ENCODE measurements at regions not wholly inside any gene's neighbourhood (a gene's known extent, or its start where the extent isn't known, plus 50 kb on each side); places are given as distances from the start of the nearest gene placed in this dataset.

DNA sequence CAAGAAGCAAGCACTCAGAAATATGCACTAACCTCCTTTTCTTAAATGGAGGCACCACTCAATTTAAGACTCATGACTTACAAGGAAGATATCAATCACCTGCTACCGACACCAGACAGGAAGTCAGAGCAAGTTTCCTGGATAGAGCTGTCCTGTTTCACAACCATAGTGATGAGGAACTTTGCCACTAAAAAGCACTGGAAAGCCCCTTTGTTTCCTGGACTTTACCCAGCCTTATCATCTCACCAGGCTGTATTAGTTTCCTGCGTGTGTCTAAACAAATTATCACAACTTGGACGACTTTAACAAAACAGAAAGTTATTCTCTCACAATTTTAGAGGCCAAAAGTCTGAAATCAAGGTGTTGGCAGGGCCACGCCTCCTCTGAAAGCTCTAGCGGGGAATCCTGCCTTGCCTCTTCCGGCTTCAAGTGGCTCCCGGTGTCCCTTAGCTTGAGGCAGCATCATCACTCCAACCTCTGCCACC, 253.8 kb upstream of the STXBP5 start (continued):
- TF ChIP-seq, protein P1, sequence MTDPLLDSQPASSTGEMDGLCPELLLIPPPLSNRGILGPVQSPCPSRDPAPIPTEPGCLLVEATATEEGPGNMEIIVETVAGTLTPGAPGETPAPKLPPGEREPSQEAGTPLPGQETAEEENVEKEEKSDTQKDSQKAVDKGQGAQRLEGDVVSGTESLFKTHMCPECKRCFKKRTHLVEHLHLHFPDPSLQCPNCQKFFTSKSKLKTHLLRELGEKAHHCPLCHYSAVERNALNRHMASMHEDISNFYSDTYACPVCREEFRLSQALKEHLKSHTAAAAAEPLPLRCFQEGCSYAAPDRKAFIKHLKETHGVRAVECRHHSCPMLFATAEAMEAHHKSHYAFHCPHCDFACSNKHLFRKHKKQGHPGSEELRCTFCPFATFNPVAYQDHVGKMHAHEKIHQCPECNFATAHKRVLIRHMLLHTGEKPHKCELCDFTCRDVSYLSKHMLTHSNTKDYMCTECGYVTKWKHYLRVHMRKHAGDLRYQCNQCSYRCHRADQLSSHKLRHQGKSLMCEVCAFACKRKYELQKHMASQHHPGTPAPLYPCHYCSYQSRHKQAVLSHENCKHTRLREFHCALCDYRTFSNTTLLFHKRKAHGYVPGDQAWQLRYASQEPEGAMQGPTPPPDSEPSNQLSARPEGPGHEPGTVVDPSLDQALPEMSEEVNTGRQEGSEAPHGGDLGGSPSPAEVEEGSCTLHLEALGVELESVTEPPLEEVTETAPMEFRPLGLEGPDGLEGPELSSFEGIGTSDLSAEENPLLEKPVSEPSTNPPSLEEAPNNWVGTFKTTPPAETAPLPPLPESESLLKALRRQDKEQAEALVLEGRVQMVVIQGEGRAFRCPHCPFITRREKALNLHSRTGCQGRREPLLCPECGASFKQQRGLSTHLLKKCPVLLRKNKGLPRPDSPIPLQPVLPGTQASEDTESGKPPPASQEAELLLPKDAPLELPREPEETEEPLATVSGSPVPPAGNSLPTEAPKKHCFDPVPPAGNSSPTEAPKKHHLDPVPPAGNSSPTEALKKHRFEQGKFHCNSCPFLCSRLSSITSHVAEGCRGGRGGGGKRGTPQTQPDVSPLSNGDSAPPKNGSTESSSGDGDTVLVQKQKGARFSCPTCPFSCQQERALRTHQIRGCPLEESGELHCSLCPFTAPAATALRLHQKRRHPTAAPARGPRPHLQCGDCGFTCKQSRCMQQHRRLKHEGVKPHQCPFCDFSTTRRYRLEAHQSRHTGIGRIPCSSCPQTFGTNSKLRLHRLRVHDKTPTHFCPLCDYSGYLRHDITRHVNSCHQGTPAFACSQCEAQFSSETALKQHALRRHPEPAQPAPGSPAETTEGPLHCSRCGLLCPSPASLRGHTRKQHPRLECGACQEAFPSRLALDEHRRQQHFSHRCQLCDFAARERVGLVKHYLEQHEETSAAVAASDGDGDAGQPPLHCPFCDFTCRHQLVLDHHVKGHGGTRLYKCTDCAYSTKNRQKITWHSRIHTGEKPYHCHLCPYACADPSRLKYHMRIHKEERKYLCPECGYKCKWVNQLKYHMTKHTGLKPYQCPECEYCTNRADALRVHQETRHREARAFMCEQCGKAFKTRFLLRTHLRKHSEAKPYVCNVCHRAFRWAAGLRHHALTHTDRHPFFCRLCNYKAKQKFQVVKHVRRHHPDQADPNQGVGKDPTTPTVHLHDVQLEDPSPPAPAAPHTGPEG (CRISPR knock-in tag; IDR thresholded peaks at IDR 0.05), result no peak
- TF ChIP-seq RARA (CRISPR knock-in tag; IDR thresholded peaks at IDR 0.05) (peak; percentile 92), TBX3 (IDR thresholded peaks at IDR 0.05; ENCODE audit: borderline replicate concordance) (peak; percentile 61; the same call in 1 of the 2 replicates), FOXK2 (IDR thresholded peaks at IDR 0.05) (no peak), KDM1A (CRISPR knock-in tag; IDR thresholded peaks at IDR 0.05) (no peak), ZNF720 (CRISPR knock-in tag; IDR thresholded peaks at IDR 0.05) (no peak), CREM (IDR thresholded peaks at IDR 0.05) (peak; percentile 65), CREM (CRISPR knock-in tag; IDR thresholded peaks at IDR 0.05) (no peak), ZNF121 (CRISPR knock-in tag; IDR thresholded peaks at IDR 0.05) (no peak), KMT2B (CRISPR knock-in tag; IDR thresholded peaks at IDR 0.05) (no peak), RELA (CRISPR knock-in tag; IDR thresholded peaks at IDR 0.05) (peak; percentile 91; the same call in 1 of the 2 replicates), MIER3 (CRISPR knock-in tag; IDR thresholded peaks at IDR 0.05; ENCODE audit: borderline replicate concordance) (peak; percentile 14; the same call in 1 of the 2 replicates), ISL2 (CRISPR knock-in tag; IDR thresholded peaks at IDR 0.05) (peak; percentile 50; the same call in 1 of the 2 replicates), HHEX (CRISPR knock-in tag; IDR thresholded peaks at IDR 0.05) (peak; percentile 85; the same call in 1 of the 2 replicates), RNF2 (conservative IDR thresholded peaks at IDR 0.05; ENCODE audit: low read depth) (peak; percentile 53; the same call in 1 of the 2 replicates), GABPB1 (CRISPR knock-in tag; IDR thresholded peaks at IDR 0.05) (peak; percentile 59; the same call in 1 of the 2 replicates), TRIM22 (IDR thresholded peaks at IDR 0.05) (no peak), TRIM24 (CRISPR knock-in tag; IDR thresholded peaks at IDR 0.05) (no peak; the same call in 1 of the 2 replicates), EP300 (IDR thresholded peaks at IDR 0.05; ENCODE audit: low read depth in 2 of 2, low read length in 2 of 2) (peak in 1 of 2 experiments; percentile 69; a peak in 2 of 4 replicates), EP300 (CRISPR knock-in tag; IDR thresholded peaks at IDR 0.05; ENCODE audit: borderline replicate concordance) (peak; percentile 53; the same call in 1 of the 2 replicates), HNF4A (CRISPR knock-in tag; IDR thresholded peaks at IDR 0.05) (peak; percentile 91), HMG20A (CRISPR knock-in tag; IDR thresholded peaks at IDR 0.05; ENCODE audit: borderline replicate concordance) (peak; percentile 89), ZNF670 (CRISPR knock-in tag; IDR thresholded peaks at IDR 0.05; ENCODE audit: borderline replicate concordance) (peak; percentile 74; the same call in 1 of the 2 replicates), PHF8 (CRISPR knock-in tag; IDR thresholded peaks at IDR 0.05) (no peak)
- TF ChIP-seq, protein P2, sequence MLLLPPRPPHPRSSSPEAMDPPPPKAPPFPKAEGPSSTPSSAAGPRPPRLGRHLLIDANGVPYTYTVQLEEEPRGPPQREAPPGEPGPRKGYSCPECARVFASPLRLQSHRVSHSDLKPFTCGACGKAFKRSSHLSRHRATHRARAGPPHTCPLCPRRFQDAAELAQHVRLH (CRISPR knock-in tag; IDR thresholded peaks at IDR 0.05; ENCODE audit: borderline replicate concordance, low read depth), result 0 out of 2 replicates have a peak, but pooled peaks have one; percentile 47
- TF ChIP-seq, protein P3, sequence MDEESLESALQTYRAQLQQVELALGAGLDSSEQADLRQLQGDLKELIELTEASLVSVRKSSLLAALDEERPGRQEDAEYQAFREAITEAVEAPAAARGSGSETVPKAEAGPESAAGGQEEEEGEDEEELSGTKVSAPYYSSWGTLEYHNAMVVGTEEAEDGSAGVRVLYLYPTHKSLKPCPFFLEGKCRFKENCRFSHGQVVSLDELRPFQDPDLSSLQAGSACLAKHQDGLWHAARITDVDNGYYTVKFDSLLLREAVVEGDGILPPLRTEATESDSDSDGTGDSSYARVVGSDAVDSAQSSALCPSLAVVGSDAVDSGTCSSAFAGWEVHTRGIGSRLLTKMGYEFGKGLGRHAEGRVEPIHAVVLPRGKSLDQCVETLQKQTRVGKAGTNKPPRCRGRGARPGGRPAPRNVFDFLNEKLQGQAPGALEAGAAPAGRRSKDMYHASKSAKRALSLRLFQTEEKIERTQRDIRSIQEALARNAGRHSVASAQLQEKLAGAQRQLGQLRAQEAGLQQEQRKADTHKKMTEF (CRISPR knock-in tag; IDR thresholded peaks at IDR 0.05), result peak; percentile 83
